C4-2B (cell line): ENCODE measurements at regions not wholly inside any gene's neighbourhood (a gene's known extent, or its start where the extent isn't known, plus 50 kb on each side); places are given as distances from the start of the nearest gene placed in this dataset.
A peak's percentile ranks its signal among the peaks of the same experiment; 100 is the strongest.

ENCODE experiments used
- H3K27ac ChIP-seq: fragments of 450-650 bp; 2 replicates; pipeline ENCODE4 v1.5.1; 2017
- CTCF ChIP-seq: fragments of 450-650 bp; conservative IDR thresholded peaks from 2 replicates; pipeline ENCODE4 v1.5.1; 2017; ENCODE audit warnings: mild to moderate bottlenecking
- ZFX ChIP-seq: fragments of 450-650 bp; IDR thresholded peaks from 2 replicates; pipeline ENCODE4 v1.6.1; 2017

- H3K27ac ChIP-seq = no peak overlapping the region
- TF ChIP-seq CTCF (no peak), ZFX (no peak)
These were observed 173.8 kb upstream of the MID1 start for GRCh38 chrX:10794203-10794630.

- no peak overlapping the region for H3K27ac ChIP-seq
- TF ChIP-seq CTCF (no peak), ZFX (no peak)
These were observed 175.3 kb upstream of the MID1 start for GRCh38 chrX:10795721-10796120.

- TF ChIP-seq ZFX = no peak
- TF ChIP-seq CTCF = no peak
These were observed 177.1 kb upstream of the MID1 start for GRCh38 chrX:10797466-10797865.

GRCh38 chrX:10798041-10798440 lies 177.7 kb upstream of the MID1 start:
- H3K27ac ChIP-seq = no peak overlapping the region
- no peak for TF ChIP-seq ZFX
- no peak for TF ChIP-seq CTCF

More at GRCh38 chrX:10797466-10797865, 177.1 kb upstream of the MID1 start:
- peak overlapping the region; percentile 36; the same call in 1 of the 2 replicates for H3K27ac ChIP-seq

- no peak for TF ChIP-seq ZFX
- no peak for TF ChIP-seq CTCF
- no peak overlapping the region for H3K27ac ChIP-seq
These were observed 180.4 kb upstream of the MID1 start for GRCh38 chrX:10800796-10801195.

- H3K27ac ChIP-seq = no peak overlapping the region
- no peak for TF ChIP-seq ZFX
- TF ChIP-seq CTCF = no peak
These were observed 190.7 kb upstream of the MID1 start for GRCh38 chrX:10811111-10811510.

- no peak for TF ChIP-seq CTCF
- TF ChIP-seq ZFX = no peak
These were observed 193.4 kb upstream of the MID1 start for GRCh38 chrX:10813761-10814160.

More at GRCh38 chrX:10813761-10814160, 193.4 kb upstream of the MID1 start:
- no peak overlapping the region for H3K27ac ChIP-seq
